BLaER1 treated with 17β-estradiol and CSF1 and Interleukin-3, amounts not matched to agents 10 nM and 100 nM (cell line): ENCODE measurements at regions not wholly inside any gene's neighbourhood (a gene's known extent, or its start where the extent isn't known, plus 50 kb on each side); places are given as distances from the start of the nearest gene placed in this dataset.

Source experiments
- H3K27ac ChIP-seq, 11 experiments: shearing (Covaris generic); formaldehyde crosslinking; 2 replicates each; pipeline ENCODE4 v1.8.1; 2022
- H3K27me3 ChIP-seq, 11 experiments: shearing (Covaris generic); formaldehyde crosslinking; 2 replicates each; pipeline ENCODE4 v1.8.1; 2022
- H3K36me3 ChIP-seq, 11 experiments: shearing (Covaris generic); formaldehyde crosslinking; 2 replicates each; pipeline ENCODE4 v1.8.1; 2022
- H3K4me1 ChIP-seq, 10 experiments: shearing (Covaris generic); formaldehyde crosslinking; 2 replicates each; pipeline ENCODE4 v1.8.1; 2022
- H3K4me2 ChIP-seq, 11 experiments: shearing (Covaris generic); formaldehyde crosslinking; 2 replicates each; pipeline ENCODE4 v1.8.1; 2022
- H3K4me3 ChIP-seq, 10 experiments: shearing (Covaris generic); formaldehyde crosslinking; 2 replicates each; pipeline ENCODE4 v1.8.1; 2022
- H3K9ac ChIP-seq, 11 experiments: shearing (Covaris generic); formaldehyde crosslinking; 2 replicates each; pipeline ENCODE4 v1.8.1; 2022
- H3K9me3 ChIP-seq, 11 experiments: shearing (Covaris generic); formaldehyde crosslinking; replicated peaks in 1 of 11; 2 replicates each; pipeline ENCODE4 v1.8.1; 2022
- H4K20me1 ChIP-seq, 11 experiments: shearing (Covaris generic); formaldehyde crosslinking; 2 replicates each; pipeline ENCODE4 v1.8.1; 2022
- Cebpa-rat ChIP-seq, 11 experiments: shearing (Covaris generic); IDR thresholded peaks; 2 replicates each; pipeline ENCODE4 v1.8.1; 2022

DNA sequence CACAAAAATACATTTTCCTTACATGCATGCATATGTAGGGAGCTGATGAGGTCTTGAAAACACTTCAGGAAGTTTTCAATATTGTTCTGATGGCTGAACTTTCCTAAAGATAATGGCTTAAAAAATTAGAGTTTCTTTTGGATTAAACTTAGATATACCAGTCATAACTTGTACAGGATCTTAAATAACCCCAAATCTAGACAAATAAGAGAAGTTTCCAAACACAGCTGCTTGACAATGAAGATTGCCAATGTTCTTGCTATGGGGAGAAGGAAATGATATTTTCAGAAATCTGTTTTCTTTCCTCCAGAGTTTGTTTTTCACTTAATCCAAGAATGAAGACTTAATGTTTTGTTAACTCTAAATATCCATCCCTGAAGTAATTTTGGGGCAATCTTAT is 54.6 kb upstream of the SPTBN1 start:
- H3K36me3 ChIP-seq = no peaks in the 10 kb centered on the region
- no peak overlapping the region for H3K27ac ChIP-seq
- H3K4me2 ChIP-seq = no peak overlapping the region
- peaks cover 0 to 1% (median 0%) of the 10 kb centered on the region in 11 experiments; a peak in 2 of 22 replicates for H3K9me3 ChIP-seq
- peaks cover 19 to 39% (median 26%) of the 10 kb centered on the region in 10 experiments for H3K4me1 ChIP-seq
- no peak overlapping the region for H3K9ac ChIP-seq
- H4K20me1 ChIP-seq = 0 out of 22 replicates have a peak, but pooled peaks cover 0 to 16% (median 0%) of the 10 kb centered on the region in 11 experiments
- H3K27me3 ChIP-seq = peaks cover 0 to 74% (median 0%) of the 10 kb centered on the region in 11 experiments; a peak in 8 of 22 replicates
- TF ChIP-seq Cebpa-rat (IDR thresholded peaks at IDR 0.05) = no peak
- H3K4me3 ChIP-seq = no peak overlapping the region

DNA sequence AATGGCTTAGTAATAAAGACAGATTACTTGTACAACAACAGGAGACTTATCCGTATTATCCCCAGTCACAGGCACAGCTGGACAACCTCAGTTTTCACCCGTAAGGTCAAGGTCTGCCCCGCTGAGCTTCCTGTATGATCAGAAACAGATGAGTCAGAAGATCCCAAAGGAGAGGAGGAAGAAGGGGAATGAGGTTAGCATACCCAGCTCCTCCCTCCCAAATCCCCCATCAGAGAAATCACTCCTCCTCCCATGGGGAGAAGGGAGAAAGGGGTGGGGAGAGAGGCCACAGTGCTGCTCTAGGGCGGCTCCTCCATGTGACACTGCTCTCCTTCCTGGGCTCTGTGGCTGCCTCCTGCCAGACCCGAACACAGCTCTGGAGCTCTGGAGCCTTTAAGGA is 53.8 kb upstream of the SPTBN1 start:
- H3K9ac ChIP-seq = no peak overlapping the region
- peaks cover 0 to 82% (median 0%) of the 10 kb centered on the region in 11 experiments; a peak in 8 of 22 replicates for H3K27me3 ChIP-seq
- H3K9me3 ChIP-seq = no peaks in the 10 kb centered on the region
- TF ChIP-seq Cebpa-rat (IDR thresholded peaks at IDR 0.05) = no peak
- H3K36me3 ChIP-seq = no peaks in the 10 kb centered on the region
- H3K4me3 ChIP-seq = no peak overlapping the region
- H3K4me1 ChIP-seq = peaks cover 19 to 39% (median 29%) of the 10 kb centered on the region in 10 experiments
- H3K27ac ChIP-seq = no peak overlapping the region
- H4K20me1 ChIP-seq = 0 out of 22 replicates have a peak, but pooled peaks cover 0 to 16% (median 0%) of the 10 kb centered on the region in 11 experiments
- peak overlapping the region; percentile 13 to 78 (median 51); a peak in 20 of 22 replicates for H3K4me2 ChIP-seq

DNA sequence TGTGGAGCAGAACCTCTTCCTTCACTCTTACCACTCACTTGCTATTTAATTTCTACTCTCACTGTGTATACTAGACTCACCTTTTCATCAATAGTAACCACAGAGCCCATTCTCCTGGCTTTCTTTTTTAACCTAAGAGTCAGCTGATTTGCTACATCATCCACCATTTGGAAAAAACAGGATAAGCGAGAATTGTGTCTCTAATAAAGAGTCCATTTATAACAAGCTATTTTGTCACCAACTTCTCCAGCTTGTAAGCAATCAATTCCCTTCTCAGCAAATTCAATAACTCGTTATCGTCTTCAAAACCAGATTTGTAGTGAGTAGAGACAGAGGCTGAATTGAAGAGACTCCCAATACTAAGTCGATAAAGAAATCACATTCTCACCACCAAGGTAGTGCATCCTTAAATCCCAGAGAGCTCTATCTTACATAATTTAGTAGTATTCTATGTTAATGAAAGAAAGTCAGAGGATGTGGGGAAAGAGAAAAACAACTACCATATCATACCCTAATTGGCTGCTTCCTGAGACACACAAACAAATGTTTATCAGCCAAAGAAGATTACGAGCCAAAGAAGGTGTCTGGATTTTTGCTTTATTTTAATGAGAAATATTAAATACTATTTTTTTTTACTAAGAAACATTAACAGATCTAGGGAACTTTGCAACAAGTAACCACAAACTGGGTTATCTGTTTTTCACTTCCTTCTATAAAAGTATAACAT is 52.5 kb upstream of the SPTBN1 start:
- peaks cover 19 to 39% (median 29%) of the 10 kb centered on the region in 10 experiments for H3K4me1 ChIP-seq
- H3K4me2 ChIP-seq = peak overlapping the region; percentile 10 to 78 (median 59); a peak in 19 of 22 replicates
- H3K9ac ChIP-seq = no peak overlapping the region
- no peaks in the 10 kb centered on the region for H3K36me3 ChIP-seq
- H3K4me3 ChIP-seq = no peak overlapping the region
- H3K9me3 ChIP-seq = no peaks in the 10 kb centered on the region
- 0 out of 22 replicates have a peak, but pooled peaks cover 0 to 16% (median 0%) of the 10 kb centered on the region in 11 experiments for H4K20me1 ChIP-seq
- H3K27ac ChIP-seq = peak overlapping the region in 1 of 11 experiments; percentile 45; a peak in 2 of 22 replicates
- peaks cover 0 to 88% (median 0%) of the 10 kb centered on the region in 11 experiments; a peak in 9 of 22 replicates for H3K27me3 ChIP-seq
- no peak for TF ChIP-seq Cebpa-rat (IDR thresholded peaks at IDR 0.05)

DNA sequence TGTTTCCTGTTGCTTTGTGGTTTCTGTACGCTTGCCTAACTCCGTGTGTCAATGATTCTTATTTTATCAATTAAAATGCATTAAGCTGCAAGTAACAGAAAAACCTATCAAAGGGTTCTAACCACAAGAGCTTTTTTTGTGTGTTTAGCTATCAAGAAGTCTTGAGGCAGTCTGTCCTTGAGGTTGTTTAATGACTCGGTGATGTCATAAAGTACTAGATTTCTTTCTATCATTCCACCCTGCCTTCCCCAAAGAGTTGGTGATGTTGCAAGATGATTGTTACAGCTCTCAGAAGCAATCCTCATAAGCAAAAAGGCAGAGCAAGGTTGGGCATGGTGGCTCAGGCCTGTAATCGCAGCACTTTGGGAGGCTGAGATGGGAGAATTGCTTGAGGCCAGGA is 51.9 kb upstream of the SPTBN1 start:
- Histone ChIP-seq H3K4me1 (peaks cover 19 to 39% (median 29%) of the 10 kb centered on the region in 10 experiments), H3K9me3 (no peaks in the 10 kb centered on the region), H3K27ac (peak overlapping the region in 1 of 11 experiments; percentile 66; a peak in 2 of 22 replicates), H4K20me1 (0 out of 22 replicates have a peak, but pooled peaks cover 0 to 16% (median 0%) of the 10 kb centered on the region in 11 experiments), H3K27me3 (peaks cover 0 to 88% (median 0%) of the 10 kb centered on the region in 11 experiments; a peak in 9 of 22 replicates), H3K36me3 (no peaks in the 10 kb centered on the region), H3K9ac (no peak overlapping the region; a peak in 1 of 22 replicates), H3K4me3 (no peak overlapping the region), H3K4me2 (peak overlapping the region; percentile 39 to 78 (median 60))
- TF ChIP-seq Cebpa-rat (IDR thresholded peaks at IDR 0.05) = peak in 6 of 11 experiments; percentile 10 to 83 (median 48); a peak in 6 of 22 replicates

DNA sequence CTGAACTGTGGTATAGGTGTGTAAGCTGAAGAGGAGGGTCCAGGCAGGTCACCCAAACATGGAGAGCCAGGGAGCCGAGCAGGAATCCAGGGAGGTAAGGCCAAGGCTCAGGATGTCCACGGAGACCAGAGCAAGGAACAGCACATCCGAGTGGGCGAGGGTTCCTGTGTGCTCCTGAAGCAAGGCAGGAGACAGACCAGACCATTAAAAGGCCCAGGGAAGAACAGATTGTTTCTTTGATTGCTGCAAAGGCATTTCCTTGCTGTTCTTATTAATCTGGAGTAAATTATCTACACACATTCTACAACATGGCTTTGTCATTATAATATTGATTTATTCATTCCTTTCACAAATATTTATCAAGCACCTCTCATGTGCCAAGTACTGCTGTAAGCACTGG is 50.1 kb upstream of the SPTBN1 start:
- TF ChIP-seq Cebpa-rat (IDR thresholded peaks at IDR 0.05) = no peak
- no peak overlapping the region for H3K27ac ChIP-seq
- peaks cover 19 to 39% (median 29%) of the 10 kb centered on the region in 10 experiments for H3K4me1 ChIP-seq
- H3K36me3 ChIP-seq = no peaks in the 10 kb centered on the region
- H3K27me3 ChIP-seq = peaks cover 0 to 81% (median 0%) of the 10 kb centered on the region in 11 experiments; a peak in 9 of 22 replicates
- H4K20me1 ChIP-seq = 0 out of 22 replicates have a peak, but pooled peaks cover 0 to 6% (median 0%) of the 10 kb centered on the region in 11 experiments
- no peak overlapping the region for H3K9ac ChIP-seq
- no peaks in the 10 kb centered on the region for H3K9me3 ChIP-seq
- peak overlapping the region in 3 of 11 experiments; percentile 4 to 26 (median 14); a peak in 2 of 22 replicates for H3K4me2 ChIP-seq
- no peak overlapping the region for H3K4me3 ChIP-seq
